GM21360 (cell line): ENCODE measurements at regions not wholly inside any gene's neighbourhood (a gene's known extent, or its start where the extent isn't known, plus 50 kb on each side); places are given as distances from the start of the nearest gene placed in this dataset.

Experiments
- ATAC-seq: cut with Tn5 transposase; IDR thresholded peaks from one replicate; pipeline ENCODE4 v1.9.1; 2021; ENCODE audit warnings: mild to moderate bottlenecking, moderate library complexity; ENCODE audit not compliant: unreplicated experiment

- ATAC-seq, result no peak
Measured at GRCh38 chr5:68161156-68161555, 54.4 kb upstream of the PIK3R1 start.

DNA sequence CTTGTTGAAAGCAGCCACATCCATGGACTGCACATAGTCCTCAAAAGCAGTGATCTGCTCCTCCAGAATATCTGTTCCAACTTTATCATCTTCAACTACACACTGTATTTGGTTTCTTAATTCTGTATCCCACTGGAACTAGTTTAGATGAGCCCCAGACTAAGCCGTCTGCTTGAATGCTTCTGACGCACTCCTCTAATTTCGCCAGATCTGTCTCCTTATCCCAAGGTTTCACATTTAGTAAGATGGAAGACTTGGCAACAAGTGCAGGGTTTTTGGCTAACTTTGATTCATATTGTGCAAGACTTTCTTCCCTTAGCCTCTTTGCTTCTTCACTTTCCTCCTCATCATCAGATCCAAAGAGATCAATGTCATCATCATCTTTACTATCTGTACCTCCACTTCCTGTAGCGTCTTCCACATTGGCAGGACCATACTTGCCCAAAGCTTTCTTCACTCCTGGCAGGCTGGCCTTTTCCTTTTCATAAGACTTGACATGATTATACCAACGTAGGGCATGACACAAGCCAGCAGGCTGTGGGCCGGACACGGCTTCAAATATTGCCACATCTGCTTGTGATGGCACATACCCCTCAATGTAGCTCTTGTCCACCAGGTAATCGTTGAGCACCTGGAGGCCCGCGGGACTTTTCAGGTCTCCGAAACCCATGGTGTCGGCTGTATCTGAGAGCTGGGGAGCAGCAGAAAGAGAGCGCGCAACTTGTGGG is 56.2 kb upstream of the PIK3R1 start:
- ATAC-seq, result no peak

DNA sequence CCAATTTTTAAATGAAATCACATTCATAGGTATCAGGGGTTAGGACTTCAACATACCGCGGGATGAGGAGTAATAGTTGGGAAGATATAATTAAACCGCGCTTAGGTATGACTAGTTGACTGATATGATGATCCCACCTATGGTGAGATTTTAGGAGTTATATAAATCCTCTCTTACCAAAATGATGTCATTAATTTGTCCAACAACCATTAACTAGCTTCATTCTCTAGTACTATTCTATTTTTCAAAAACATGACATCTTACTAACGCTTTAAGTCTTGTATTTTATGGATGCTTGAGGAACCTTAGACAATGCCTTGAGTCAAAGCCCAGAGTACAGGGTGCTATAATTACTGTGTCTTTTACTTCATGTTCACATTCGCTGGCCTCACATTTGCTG is 59.6 kb upstream of the PIK3R1 start:
- ATAC-seq, result no peak

DNA sequence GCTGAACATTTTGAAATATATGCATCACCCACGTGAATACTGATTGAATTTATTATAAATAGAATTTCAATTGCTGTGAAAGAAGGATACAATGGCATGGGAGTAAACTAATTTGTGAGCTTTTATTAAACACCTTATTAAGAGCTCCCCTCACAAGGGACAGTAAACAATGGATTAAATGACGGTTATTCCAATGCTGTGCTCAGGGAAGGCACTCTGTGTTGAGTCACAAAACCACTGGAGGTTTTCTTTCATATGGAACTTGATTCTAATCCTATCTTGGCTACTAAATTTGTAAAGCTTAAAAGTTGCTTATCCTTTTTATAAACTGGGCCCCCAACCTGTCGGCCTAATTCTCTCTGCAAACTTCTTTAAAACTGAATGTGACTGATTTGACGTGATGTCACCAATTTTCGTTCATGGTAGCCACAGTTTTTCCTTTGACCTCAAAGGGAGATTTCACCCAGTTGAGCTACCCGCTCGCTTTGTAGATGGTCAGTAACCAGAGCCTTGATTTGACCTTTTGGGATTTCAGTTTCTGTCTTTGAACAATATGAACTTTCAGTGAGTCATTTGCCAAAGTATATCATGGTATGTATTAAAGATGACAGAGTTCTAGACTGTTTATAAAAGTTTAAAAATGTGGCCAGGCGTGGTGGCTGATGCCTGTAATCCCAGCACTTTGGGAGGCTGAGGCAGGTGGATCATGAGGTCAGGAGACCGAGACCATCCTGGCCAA is 61.3 kb upstream of the PIK3R1 start:
- ATAC-seq, result no peak

- no peak for ATAC-seq
Measured at GRCh38 chr5:68151812-68152211, 63.7 kb upstream of the PIK3R1 start.

- no peak for ATAC-seq
Measured at GRCh38 chr5:68149189-68149588, 66.4 kb upstream of the PIK3R1 start.

DNA sequence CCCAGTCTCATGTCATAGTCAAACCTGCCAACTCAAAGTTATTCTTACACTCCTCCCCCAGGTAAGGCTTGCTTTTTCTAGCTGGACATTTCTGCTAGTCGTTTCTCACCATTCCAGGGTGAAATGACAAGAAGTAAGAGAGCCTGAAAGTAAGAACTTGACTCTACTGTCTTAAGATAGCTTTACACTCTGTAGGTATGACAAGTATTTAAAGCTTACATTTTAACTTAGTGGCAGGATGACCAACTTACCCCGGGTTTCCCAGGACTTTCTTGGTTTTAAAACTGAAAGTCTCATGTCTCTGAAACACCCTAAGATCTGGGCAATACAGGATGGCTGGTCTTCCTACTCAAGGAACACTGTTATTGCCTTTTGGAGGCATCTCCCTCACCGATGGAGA is 67.5 kb upstream of the PIK3R1 start:
- ATAC-seq, result no peak

DNA sequence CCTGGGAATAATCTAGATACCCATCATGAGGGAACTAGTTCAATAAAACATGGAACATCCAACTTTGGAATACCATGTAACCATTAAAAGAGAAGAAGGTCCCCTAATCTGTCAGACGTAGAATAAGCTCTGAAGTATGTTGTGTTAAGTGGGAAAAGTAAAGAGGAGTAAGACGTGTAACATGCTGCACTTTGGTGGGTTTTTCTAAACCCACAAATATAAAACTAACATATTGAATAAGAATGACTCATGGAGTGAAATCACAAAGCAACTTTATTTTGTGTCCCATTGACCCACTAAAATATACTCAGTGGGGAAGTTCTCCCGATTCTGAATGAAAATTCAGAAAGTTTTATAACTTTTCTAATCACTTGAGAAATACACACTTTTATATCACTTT is 67.9 kb upstream of the PIK3R1 start:
- no peak for ATAC-seq

- ATAC-seq, result peak; percentile 53
Measured at GRCh38 chr5:68141494-68141893, 74.1 kb upstream of the PIK3R1 start.

DNA sequence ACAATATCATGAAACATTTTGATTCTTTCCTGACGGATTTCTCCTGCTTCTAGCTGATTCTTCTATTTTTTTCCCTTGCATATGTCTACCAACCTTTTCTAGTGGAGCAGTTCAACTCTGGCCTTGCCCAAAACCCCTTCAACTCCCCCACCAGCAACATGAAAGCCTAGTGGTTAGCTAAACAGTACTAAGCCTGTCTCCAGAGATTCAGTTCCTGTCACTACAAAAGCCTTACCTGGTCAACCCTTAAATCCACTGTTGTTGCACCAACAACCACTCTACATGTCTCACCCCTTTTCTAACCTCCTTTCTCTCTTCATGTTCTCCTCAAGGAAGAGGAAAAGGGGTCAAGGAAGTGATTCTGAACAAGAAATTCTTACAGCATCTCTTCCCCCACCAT is 74.8 kb upstream of the PIK3R1 start:
- ATAC-seq, result no peak

GRCh38 chr5:68139611-68140441 is 75.7 kb upstream of the PIK3R1 start:
- no peak for ATAC-seq

GRCh38 chr5:68137511-68138140 is 77.9 kb upstream of the PIK3R1 start:
- ATAC-seq, result no peak

DNA sequence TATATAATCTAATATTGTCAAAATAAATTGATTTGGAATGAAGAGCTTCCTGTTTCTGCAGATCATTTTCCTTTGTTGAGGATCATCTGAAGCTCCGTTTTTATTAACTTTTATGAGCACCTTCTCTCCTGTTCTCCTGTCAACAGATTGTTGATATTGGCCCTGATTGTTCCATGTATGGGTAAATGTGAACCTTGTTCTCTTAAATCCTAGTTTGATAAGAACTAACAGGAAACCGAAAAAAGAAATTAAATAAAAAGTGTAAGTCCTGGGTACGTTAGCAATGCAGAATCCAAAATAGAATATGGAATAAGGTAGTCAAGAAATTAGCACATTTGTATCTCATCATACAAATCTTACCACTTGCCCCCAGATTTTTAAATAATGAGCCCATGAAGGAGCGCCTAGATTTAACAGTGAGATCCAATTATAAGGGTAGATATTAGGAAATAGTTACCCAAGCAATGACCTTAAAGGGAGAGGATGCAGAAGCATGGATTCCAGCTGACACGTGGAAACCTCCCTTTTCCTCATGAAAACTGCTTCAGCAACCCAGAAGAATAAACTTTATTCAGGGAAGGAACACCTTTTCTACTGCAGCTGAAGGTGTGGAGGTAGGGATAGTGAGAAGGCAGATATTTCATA is 80.8 kb upstream of the PIK3R1 start:
- ATAC-seq, result no peak

DNA sequence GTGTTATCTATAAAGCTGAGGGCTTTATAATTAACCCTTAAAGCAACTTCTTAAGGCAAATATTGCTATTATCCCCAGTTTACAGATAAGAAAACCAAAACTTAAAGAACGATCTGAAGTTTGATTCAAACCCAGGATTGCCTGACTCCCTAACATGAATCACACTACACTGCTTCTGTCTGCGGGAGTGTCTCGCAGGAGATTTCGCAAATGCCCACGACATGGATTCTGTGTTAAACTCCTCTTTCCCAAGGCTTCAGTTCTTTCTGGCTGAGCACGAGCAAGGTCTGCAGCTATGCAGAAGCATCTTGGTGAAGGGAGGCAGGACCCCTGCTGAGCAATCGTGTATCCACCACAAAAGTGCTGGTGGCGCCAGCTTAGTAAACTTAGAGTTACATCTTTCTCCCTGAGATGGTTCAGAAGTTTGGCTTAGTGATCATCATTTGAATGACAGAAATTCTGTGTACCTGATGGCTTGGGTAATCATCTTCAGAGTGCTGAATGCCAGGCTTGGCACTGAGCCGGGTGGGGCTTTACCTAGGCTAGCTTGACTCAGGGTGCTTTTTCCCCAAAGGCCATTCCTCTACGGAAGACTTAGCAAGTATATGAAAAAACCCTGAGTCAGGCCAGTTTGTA is 81.4 kb upstream of the PIK3R1 start:
- no peak for ATAC-seq

- no peak for ATAC-seq
Measured at GRCh38 chr5:68130253-68130652, 85.3 kb upstream of the PIK3R1 start.

DNA sequence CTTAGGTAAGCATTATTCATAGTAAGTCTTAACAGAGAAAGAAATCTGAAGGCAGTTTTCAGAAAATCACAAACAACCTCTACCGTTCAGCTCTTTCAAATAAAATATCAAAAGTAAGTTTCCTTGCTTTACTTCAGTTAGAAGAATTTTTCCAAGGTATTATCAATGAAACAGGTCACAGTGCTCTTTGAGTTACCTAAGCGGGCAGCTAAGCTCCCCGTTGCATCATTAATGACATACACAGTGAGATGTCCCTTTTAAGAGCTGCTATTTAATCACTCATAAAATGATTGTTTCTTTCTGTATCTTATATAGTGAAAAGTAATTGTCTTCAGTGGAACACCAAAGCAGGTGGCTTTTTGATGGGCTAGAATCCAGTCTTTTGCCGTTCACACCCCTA is 86.2 kb upstream of the PIK3R1 start:
- no peak for ATAC-seq

DNA sequence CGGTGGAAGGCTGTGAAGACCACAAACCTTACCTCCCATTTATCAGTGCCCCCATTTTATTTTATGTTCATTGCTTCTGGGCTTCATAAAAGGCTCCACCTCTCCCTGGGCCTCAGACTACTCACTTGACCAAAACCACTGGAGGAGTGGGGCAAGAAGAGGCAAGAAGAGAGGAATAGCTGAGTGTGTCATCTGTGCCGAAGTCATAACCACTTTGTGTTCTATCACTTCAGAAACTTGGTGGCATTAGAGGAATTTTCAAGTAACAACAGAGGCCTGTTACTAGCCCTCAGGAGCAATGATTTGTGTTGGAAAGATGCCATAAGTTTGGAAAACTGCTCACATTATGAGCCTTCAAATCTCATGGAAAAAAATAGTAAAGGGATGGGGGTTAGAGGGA is 88.7 kb upstream of the PIK3R1 start:
- ATAC-seq, result no peak

DNA sequence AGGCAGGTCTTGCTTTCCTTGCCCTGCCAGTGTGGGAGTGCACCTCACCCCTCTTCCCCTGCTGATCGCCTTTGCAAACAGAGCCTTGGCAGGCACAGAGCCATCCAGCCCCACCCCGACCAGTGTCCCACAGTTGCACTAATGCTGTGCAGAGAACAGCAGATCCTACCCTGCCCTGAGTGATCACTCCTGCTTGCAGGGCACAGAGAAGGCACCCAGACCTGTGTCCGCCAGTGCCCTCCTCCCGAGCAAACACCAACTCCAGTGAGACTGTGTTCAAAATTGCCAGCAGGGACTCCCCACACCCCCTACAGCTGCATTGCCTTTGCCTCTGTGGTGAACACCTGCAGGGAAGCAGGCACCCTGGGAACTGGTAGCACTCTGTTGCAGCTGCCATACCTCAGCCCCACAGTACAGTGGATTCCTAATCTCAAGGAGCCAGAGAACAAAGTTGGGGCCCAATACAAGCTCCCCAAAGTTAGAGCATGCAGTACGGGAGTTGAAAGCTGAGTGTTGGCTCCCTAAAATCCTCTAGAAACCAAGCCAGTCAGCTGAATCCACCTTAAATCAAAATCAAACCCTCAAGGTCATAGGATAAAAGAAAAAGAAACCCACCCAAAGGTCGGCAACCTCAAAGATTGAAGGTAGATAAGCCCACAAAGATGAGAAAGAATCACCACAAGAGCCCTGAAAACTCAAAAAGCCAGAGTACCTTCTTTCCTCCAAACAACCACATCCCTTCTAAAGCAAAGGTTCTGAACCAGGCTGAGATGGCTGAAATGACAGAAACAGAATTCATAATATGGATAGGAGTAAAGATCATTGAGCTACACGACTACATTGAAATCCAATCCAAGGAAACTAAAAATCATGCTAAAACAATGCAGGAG is 92.9 kb upstream of the PIK3R1 start:
- ATAC-seq, result no peak

GRCh38 chr5:68116868-68117411 is 98.6 kb upstream of the PIK3R1 start:
- no peak for ATAC-seq
